ENCODE measurements at regions not wholly inside any gene's neighbourhood (a gene's known extent, or its start where the extent isn't known, plus 50 kb on each side); places are given as distances from the start of the nearest gene placed in this dataset.

DNA sequence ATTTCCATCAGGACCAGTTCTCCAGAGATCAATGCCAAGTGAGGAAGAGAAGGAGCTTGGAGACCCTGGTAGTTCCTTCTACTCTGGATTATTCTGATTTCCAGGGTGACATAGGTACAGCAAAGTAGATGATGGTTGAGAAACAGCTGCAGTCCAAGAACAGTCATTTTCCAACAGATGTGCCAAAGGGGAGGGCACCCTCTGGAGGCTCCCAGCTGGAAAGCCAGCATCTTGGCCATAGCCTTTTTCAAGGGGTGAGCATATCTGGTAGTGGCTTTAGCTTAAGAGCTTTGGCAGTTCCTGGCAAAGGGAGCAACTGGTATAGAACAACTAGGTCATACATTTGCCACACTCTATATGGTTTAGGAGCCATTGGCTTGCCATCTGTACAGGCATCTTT is 492.7 kb downstream of the RASEF start:
- TF ChIP-seq, protein P1, sequence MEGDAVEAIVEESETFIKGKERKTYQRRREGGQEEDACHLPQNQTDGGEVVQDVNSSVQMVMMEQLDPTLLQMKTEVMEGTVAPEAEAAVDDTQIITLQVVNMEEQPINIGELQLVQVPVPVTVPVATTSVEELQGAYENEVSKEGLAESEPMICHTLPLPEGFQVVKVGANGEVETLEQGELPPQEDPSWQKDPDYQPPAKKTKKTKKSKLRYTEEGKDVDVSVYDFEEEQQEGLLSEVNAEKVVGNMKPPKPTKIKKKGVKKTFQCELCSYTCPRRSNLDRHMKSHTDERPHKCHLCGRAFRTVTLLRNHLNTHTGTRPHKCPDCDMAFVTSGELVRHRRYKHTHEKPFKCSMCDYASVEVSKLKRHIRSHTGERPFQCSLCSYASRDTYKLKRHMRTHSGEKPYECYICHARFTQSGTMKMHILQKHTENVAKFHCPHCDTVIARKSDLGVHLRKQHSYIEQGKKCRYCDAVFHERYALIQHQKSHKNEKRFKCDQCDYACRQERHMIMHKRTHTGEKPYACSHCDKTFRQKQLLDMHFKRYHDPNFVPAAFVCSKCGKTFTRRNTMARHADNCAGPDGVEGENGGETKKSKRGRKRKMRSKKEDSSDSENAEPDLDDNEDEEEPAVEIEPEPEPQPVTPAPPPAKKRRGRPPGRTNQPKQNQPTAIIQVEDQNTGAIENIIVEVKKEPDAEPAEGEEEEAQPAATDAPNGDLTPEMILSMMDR (IDR thresholded peaks at IDR 0.05): no peak
- no peak for TF ChIP-seq POLR2A (IDR thresholded peaks at IDR 0.05)
- no peak for TF ChIP-seq POLR2AphosphoS5 (IDR thresholded peaks at IDR 0.05)

Data from breast epithelium (tissue), 3 donors.